ENCODE measurements at regions not wholly inside any gene's neighbourhood (a gene's known extent, or its start where the extent isn't known, plus 50 kb on each side); places are given as distances from the start of the nearest gene placed in this dataset.

GRCh38 chr2:176753752-176754474 lies 458.7 kb upstream of the HNRNPA3 start:
- no peaks in the 10 kb centered on the region; a peak in 1 of 5 replicates for H3K27me3 ChIP-seq (ENCODE audit: control insufficient read depth in 1 of 2, insufficient read depth in 2 of 2, low read length in 2 of 2)

More at GRCh38 chr2:176753752-176754474, 458.7 kb upstream of the HNRNPA3 start:
- no peak overlapping the region for H3K4me3 ChIP-seq (replicated peaks in 1 of 3; ENCODE audit: insufficient read depth in 1 of 3, low read depth in 2 of 3, low read length in 3 of 3)
- no peaks in the 10 kb centered on the region for H3K36me3 ChIP-seq (replicated peaks in 1 of 2; ENCODE audit: control insufficient read depth in 1 of 2, insufficient read depth in 2 of 2, low read length in 2 of 2)
- no peaks in the 10 kb centered on the region for H3K79me2 ChIP-seq (ENCODE audit: insufficient read depth, low read length)
- intact Hi-C loops (cut with micrococcal nuclease; ENCODE audit: unreplicated experiment), result no loop called here
- ChIA-PET CTCF (ENCODE audit: low intra/inter-chr PET ratio, low total read pairs) (no interaction called here), POLR2A (no interaction called here)
- H3K27ac ChIP-seq (ENCODE audit: extremely low read length, insufficient read depth, low read length), result no peak overlapping the region
- no TSS peak for BruUV-seq (replicated peaks)
- in situ Hi-C loops (cut with HindIII; ENCODE audit: extremely low pct_ligation_motif_present, low pct_unique_long_range_greater_than_20kb), result no loop called here
- H4K20me1 ChIP-seq (ENCODE audit: insufficient read depth, low read length), result no peaks in the 10 kb centered on the region
- H3K4me2 ChIP-seq (ENCODE audit: low read depth, low read length), result no peak overlapping the region
- H3K4me1 ChIP-seq (ENCODE audit: insufficient read depth, low read length), result no peaks in the 10 kb centered on the region
- H3K9ac ChIP-seq (ENCODE audit: insufficient read depth, low read depth, low read length), result no peak overlapping the region
- WGBS (ENCODE audit: low lambda C conversion rate), result 3% methylated on average over 2 of the region's 2 CpGs
- no peak for ATAC-seq
- no peaks in the 10 kb centered on the region for H3K9me3 ChIP-seq (ENCODE audit: low read length)
- DNase-seq (ENCODE audit: low spot score), result no peak
- no peak for TF ChIP-seq KDM4B (CRISPR knock-in tag; IDR thresholded peaks at IDR 0.05)
- no peak for TF ChIP-seq HMGA1 (CRISPR knock-in tag; conservative IDR thresholded peaks at IDR 0.05)
- TF ChIP-seq ATRX (CRISPR knock-in tag; IDR thresholded peaks at IDR 0.05; ENCODE audit: borderline replicate concordance), result no peak
- TF ChIP-seq ZNF564 (CRISPR knock-in tag; IDR thresholded peaks at IDR 0.05), result no peak
- no peak for TF ChIP-seq ARNT (IDR thresholded peaks at IDR 0.05)
- no peak for TF ChIP-seq HNF4A (CRISPR knock-in tag; IDR thresholded peaks at IDR 0.05)
- TF ChIP-seq ZNF678 (CRISPR knock-in tag; IDR thresholded peaks at IDR 0.05), result no peak
- no peak for TF ChIP-seq ATAD3A (CRISPR knock-in tag; IDR thresholded peaks at IDR 0.05)
- TF ChIP-seq ERF (CRISPR knock-in tag; IDR thresholded peaks at IDR 0.05), result no peak
- no peak for TF ChIP-seq ZNF841 (CRISPR knock-in tag; IDR thresholded peaks at IDR 0.05; ENCODE audit: borderline replicate concordance)
- no peak for TF ChIP-seq MBD4 (IDR thresholded peaks at IDR 0.05; ENCODE audit: borderline replicate concordance, low read length)
- TF ChIP-seq DNMT3B (CRISPR knock-in tag; conservative IDR thresholded peaks at IDR 0.05), result no peak
- TF ChIP-seq SCMH1 (CRISPR knock-in tag; IDR thresholded peaks at IDR 0.05; ENCODE audit: borderline replicate concordance), result no peak
- no peak for TF ChIP-seq ZMYM4 (CRISPR knock-in tag; IDR thresholded peaks at IDR 0.05)
- no peak for TF ChIP-seq IKZF5 (CRISPR knock-in tag; IDR thresholded peaks at IDR 0.05)
- no peak for TF ChIP-seq HES4 (CRISPR knock-in tag; IDR thresholded peaks at IDR 0.05; ENCODE audit: borderline replicate concordance)
- no peak for TF ChIP-seq NFRKB (IDR thresholded peaks at IDR 0.05)
- no peak for TF ChIP-seq RCOR2 (CRISPR knock-in tag; IDR thresholded peaks at IDR 0.05)
- no peak for TF ChIP-seq ZGPAT (CRISPR knock-in tag; IDR thresholded peaks at IDR 0.05)
- no peak overlapping the region for H2AFZ ChIP-seq (ENCODE audit: low read length)
- no peak for FAIRE-seq

Measured in HepG2 (cell line).